GM23338 (cell line): ENCODE measurements at regions not wholly inside any gene's neighbourhood (a gene's known extent, or its start where the extent isn't known, plus 50 kb on each side); places are given as distances from the start of the nearest gene placed in this dataset.

Experiments used
- ATAC-seq: fragments of 200-7000 bp; cut with Tn5 transposase; 3 replicates; pipeline ENCODE4 v1.9.1; 2020
- DNase-seq: peaks from one replicate; pipeline ENCODE4 v3.0.0-alpha.2; 2015; ENCODE audit warnings: low spot score
- H2AFZ ChIP-seq: fragments of 200-600 bp; sonication (generic); 2 replicates; pipeline ENCODE4 v1.8.0; 2016; ENCODE audit warnings: antibody characterized with exemption, mild to moderate bottlenecking, moderate library complexity
- H3F3A ChIP-seq: fragments of 200-600 bp; sonication (generic); replicated peaks from 2 replicates; pipeline ENCODE4 v1.8.0; 2017; ENCODE audit warnings: antibody characterized with exemption, mixed run types, low read depth
- H3K27ac ChIP-seq: fragments of 200-600 bp; sonication (generic); 2 replicates; pipeline ENCODE4 v1.6.1; 2016; ENCODE audit warnings: low read depth
- H3K27me3 ChIP-seq: fragments of 200-600 bp; sonication (generic); 2 replicates; pipeline ENCODE4 v1.8.0; 2016; ENCODE audit warnings: mild to moderate bottlenecking, mixed run types, moderate library complexity; ENCODE audit not compliant: insufficient read depth
- H3K36me3 ChIP-seq: fragments of 200-600 bp; sonication (generic); 2 replicates; pipeline ENCODE4 v1.8.0; 2016; ENCODE audit warnings: mild to moderate bottlenecking; ENCODE audit not compliant: insufficient read depth
- H3K4me1 ChIP-seq: fragments of 200-600 bp; sonication (generic); 2 replicates; pipeline ENCODE4 v1.8.0; 2016; ENCODE audit warnings: mild to moderate bottlenecking, moderate library complexity; ENCODE audit not compliant: insufficient read depth
- H3K4me2 ChIP-seq: fragments of 200-600 bp; sonication (generic); 2 replicates; pipeline ENCODE4 v1.7.1; 2017; ENCODE audit warnings: mixed run types
- H3K4me3 ChIP-seq: fragments of 200-600 bp; sonication (generic); 2 replicates; pipeline ENCODE4 v1.6.1; 2016; ENCODE audit warnings: mixed run types
- H3K79me2 ChIP-seq: fragments of 200-600 bp; sonication (generic); replicated peaks from 2 replicates; pipeline ENCODE4 v1.8.0; 2017; ENCODE audit warnings: mild to moderate bottlenecking; ENCODE audit not compliant: insufficient read depth
- H3K9me2 ChIP-seq: fragments of 200-600 bp; sonication (generic); 2 replicates; pipeline ENCODE4 v1.8.0; 2017; ENCODE audit not compliant: insufficient read depth
- H4K20me1 ChIP-seq: fragments of 200-600 bp; sonication (generic); replicated peaks from 2 replicates; pipeline ENCODE4 v1.8.0; 2017; ENCODE audit warnings: mild to moderate bottlenecking; ENCODE audit not compliant: insufficient read depth
- H3K27ac Mint-ChIP-seq: 2 replicates; pipeline ENCODE4 v1.8.0; 2020; ENCODE audit warnings: inconsistent platforms, mild to moderate bottlenecking, moderate library complexity, mixed read lengths
- H3K27me3 Mint-ChIP-seq: 3 replicates; pipeline ENCODE4 v1.8.0; 2022; ENCODE audit warnings: low read depth, mild to moderate bottlenecking, moderate library complexity, mixed read lengths, inconsistent platforms; ENCODE audit not compliant: insufficient read depth, poor library complexity
- H3K36me3 Mint-ChIP-seq: 3 replicates; pipeline ENCODE4 v1.8.0; 2021; ENCODE audit warnings: low read depth, mild to moderate bottlenecking, inconsistent platforms, moderate library complexity, mixed read lengths
- H3K4me1 Mint-ChIP-seq: 3 replicates; pipeline ENCODE4 v1.8.0; 2020; ENCODE audit warnings: mild to moderate bottlenecking, inconsistent platforms, mixed read lengths
- H3K4me3 Mint-ChIP-seq: 3 replicates; pipeline ENCODE4 v1.8.0; 2021; ENCODE audit warnings: moderate library complexity, mild to moderate bottlenecking, inconsistent platforms, mixed read lengths
- H3K9me3 Mint-ChIP-seq: 3 replicates; pipeline ENCODE4 v1.8.0; 2020; ENCODE audit warnings: moderate library complexity, mild to moderate bottlenecking, inconsistent platforms, mixed read lengths
- CREB1 ChIP-seq: fragments of 250-450 bp; sonication (Bioruptor Pico); IDR thresholded peaks from 2 replicates; pipeline ENCODE4 v1.5.0; 2020; ENCODE audit warnings: low read depth, mild to moderate bottlenecking, moderate library complexity
- CTCF ChIP-seq, 2 experiments: fragments of 200-600 bp in 1 of 2; sonication (generic) in 1 of 2; conservative IDR thresholded peaks; 2 replicates each; pipeline versions ENCODE4 v1.5.1 to v1.6.1; 2016 to 2017; ENCODE audit warnings: antibody characterized with exemption in 2 of 2, low read depth in 2 of 2, mild to moderate bottlenecking in 2 of 2, moderate library complexity in 1 of 2
- ETS1 ChIP-seq: IDR thresholded peaks from 2 replicates; pipeline ENCODE4 v1.6.1; 2016; ENCODE audit warnings: antibody characterized with exemption
- EZH2 ChIP-seq: fragments of 200-600 bp; sonication (generic); IDR thresholded peaks from one replicate; pipeline ENCODE4 v1.8.0; 2017; ENCODE audit warnings: antibody characterized with exemption, mild to moderate bottlenecking, low read depth; ENCODE audit not compliant: unreplicated experiment
- EZH2phosphoT487 ChIP-seq: fragments of 200-600 bp; sonication (generic); IDR thresholded peaks from one replicate; pipeline ENCODE4 v1.8.1; 2018; ENCODE audit warnings: antibody characterized with exemption; ENCODE audit not compliant: unreplicated experiment
- JUNB ChIP-seq: IDR thresholded peaks from one replicate; pipeline ENCODE4 v1.6.1; 2016; ENCODE audit warnings: antibody characterized with exemption; ENCODE audit not compliant: unreplicated experiment
- NANOG ChIP-seq: IDR thresholded peaks from 2 replicates; pipeline ENCODE4 v1.6.1; 2016; ENCODE audit warnings: antibody characterized with exemption, borderline replicate concordance
- POLR2AphosphoS5 ChIP-seq: IDR thresholded peaks from 2 replicates; pipeline ENCODE4 v1.6.1; 2016; ENCODE audit warnings: antibody characterized with exemption, low read depth
- REST ChIP-seq: IDR thresholded peaks from one replicate; pipeline ENCODE4 v1.6.1; 2018; ENCODE audit warnings: antibody characterized with exemption; ENCODE audit not compliant: unreplicated experiment
- STAT1 ChIP-seq: IDR thresholded peaks from one replicate; pipeline ENCODE4 v1.6.1; 2016; ENCODE audit warnings: antibody characterized with exemption; ENCODE audit not compliant: unreplicated experiment
- ZNF114 ChIP-seq: fragments of 250-450 bp; sonication (Bioruptor Pico); IDR thresholded peaks from 2 replicates; pipeline ENCODE4 v1.5.0; 2020; ENCODE audit warnings: mild to moderate bottlenecking, moderate library complexity
- ZNF331 ChIP-seq: fragments of 250-450 bp; sonication (Bioruptor Pico); IDR thresholded peaks from 2 replicates; pipeline ENCODE4 v1.5.0; 2020; ENCODE audit warnings: low read depth, mild to moderate bottlenecking, moderate library complexity
- ZNF462 ChIP-seq: fragments of 250-450 bp; sonication (Bioruptor Pico); IDR thresholded peaks from 2 replicates; pipeline ENCODE4 v1.5.0; 2020; ENCODE audit warnings: mild to moderate bottlenecking, moderate library complexity

GRCh38 chr16:11456741-11457140 lies 111.5 kb downstream of the RMI2 start:
- no peaks in the 10 kb centered on the region for H3K9me3 Mint-ChIP-seq
- Histone ChIP-seq H3K27me3 (no peaks in the 10 kb centered on the region), H3K79me2 (no peaks in the 10 kb centered on the region), H2AFZ (no peak overlapping the region), H4K20me1 (no peaks in the 10 kb centered on the region), H3K4me1 (no peaks in the 10 kb centered on the region), H3K36me3 (no peaks in the 10 kb centered on the region), H3F3A (no peaks in the 10 kb centered on the region), H3K9me2 (no peaks in the 10 kb centered on the region), H3K4me2 (no peak overlapping the region), H3K4me3 (no peak overlapping the region), H3K27ac (no peak overlapping the region)
- no peaks in the 10 kb centered on the region for H3K36me3 Mint-ChIP-seq
- no peak for ATAC-seq
- no peak overlapping the region for H3K27ac Mint-ChIP-seq
- H3K4me1 Mint-ChIP-seq: no peaks in the 10 kb centered on the region
- TF ChIP-seq ZNF331 (CRISPR knock-in tag): no peak
- TF ChIP-seq REST: no peak
- TF ChIP-seq EZH2: no peak
- TF ChIP-seq CREB1: no peak
- no peak for TF ChIP-seq STAT1
- TF ChIP-seq ETS1: no peak
- TF ChIP-seq ZNF462 (CRISPR knock-in tag): no peak
- no peak for TF ChIP-seq ZNF114 (CRISPR knock-in tag)
- no peak for TF ChIP-seq NANOG
- TF ChIP-seq JUNB: no peak
- no peak for TF ChIP-seq EZH2phosphoT487
- TF ChIP-seq POLR2AphosphoS5: no peak
- TF ChIP-seq CTCF (conservative IDR thresholded peaks at IDR 0.05; ENCODE audit: low read depth in 2 of 2): no peak
- H3K4me3 Mint-ChIP-seq: no peak overlapping the region
- no peak for DNase-seq
- peaks cover 4% of the 10 kb centered on the region for H3K27me3 Mint-ChIP-seq
